ENCODE measurements at regions not wholly inside any gene's neighbourhood (a gene's known extent, or its start where the extent isn't known, plus 50 kb on each side); places are given as distances from the start of the nearest gene placed in this dataset.
A peak's percentile ranks its signal among the peaks of the same experiment; 100 is the strongest.

GRCh38 chr7:47663851-47664250, 81.9 kb upstream of the TNS3 start:
- no peak for DNase-seq (ENCODE audit: low spot score)

- DNase-seq (ENCODE audit: low spot score) = no peak
Observed at GRCh38 chr7:47663213-47663612, 81.3 kb upstream of the TNS3 start.

- DNase-seq (ENCODE audit: low spot score) = no peak
Observed at GRCh38 chr7:47661051-47661714, 79.3 kb upstream of the TNS3 start.

GRCh38 chr7:47659664-47660462, 78.0 kb upstream of the TNS3 start:
- DNase-seq (ENCODE audit: low spot score) = no peak

- DNase-seq (ENCODE audit: low spot score) = no peak
Observed at GRCh38 chr7:47658886-47659635, 77.2 kb upstream of the TNS3 start.

- DNase-seq (ENCODE audit: low spot score) = no peak
Observed at GRCh38 chr7:47657126-47657525, 75.2 kb upstream of the TNS3 start.

- DNase-seq (ENCODE audit: low spot score) = peak; percentile 72
Observed at GRCh38 chr7:47654672-47655298, 72.9 kb upstream of the TNS3 start.

DNA sequence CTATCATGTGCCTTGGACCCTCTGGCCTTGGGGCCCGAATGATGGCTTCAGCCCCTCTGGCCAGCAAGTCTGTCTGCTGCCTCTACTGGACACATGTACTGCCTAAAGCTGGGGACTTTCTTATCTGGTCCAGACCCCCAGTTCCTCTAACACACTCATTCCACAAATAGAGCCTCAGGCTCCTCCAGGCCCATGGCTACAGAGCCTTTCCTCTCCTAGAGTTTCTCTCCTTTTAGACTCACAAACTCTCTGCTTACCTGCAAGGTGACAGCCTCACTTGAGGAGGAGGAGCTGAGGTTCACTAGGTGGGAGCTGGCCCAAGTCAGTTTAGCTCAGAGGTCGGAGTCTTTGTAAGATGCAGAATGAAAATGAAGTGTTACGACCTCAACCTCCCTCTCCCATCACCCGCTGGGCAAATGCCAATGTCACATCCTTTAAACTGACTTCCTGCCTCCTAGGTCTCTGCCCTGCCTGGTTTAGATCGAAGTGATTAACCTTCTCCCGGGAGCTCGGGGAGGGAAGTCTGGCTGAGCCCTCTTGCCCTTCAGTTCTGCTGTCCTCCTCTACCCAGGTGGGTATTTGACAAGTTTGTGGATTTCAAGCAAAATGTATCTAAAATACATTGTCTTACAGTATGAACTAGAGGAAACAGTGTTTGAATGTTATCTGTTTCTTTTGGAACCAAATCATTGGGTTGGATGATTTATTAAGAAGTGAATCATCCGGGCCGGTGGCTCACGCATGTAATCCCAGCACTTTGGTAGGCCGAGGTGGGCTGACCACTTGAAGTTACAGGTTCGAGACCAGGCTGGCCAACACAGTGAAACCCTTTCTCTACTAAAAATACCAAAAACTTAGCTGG, 71.9 kb upstream of the TNS3 start:
- DNase-seq (ENCODE audit: low spot score) = no peak

DNA sequence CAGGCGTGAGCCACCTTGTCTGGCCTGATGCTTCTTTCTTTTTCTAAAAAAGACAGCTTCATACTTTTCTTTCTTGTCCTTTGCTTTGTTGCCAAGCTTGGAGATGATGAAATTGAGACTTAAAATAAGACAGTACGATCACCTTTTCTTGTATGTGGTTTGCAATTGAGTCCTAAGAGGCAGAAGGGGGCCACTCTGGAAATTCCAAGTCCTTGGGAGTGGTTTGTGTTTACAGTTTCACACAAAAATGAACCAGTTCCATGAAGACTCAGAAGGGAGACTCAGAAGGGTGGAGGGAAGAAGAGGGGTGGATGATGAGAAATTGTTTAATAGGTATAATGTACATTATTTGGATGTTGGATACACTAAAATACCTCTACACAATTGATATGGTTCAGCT, 70.7 kb upstream of the TNS3 start:
- no peak for DNase-seq (ENCODE audit: low spot score)

GRCh38 chr7:47651355-47652317, 69.7 kb upstream of the TNS3 start:
- DNase-seq (ENCODE audit: low spot score) = peak; percentile 83

DNA sequence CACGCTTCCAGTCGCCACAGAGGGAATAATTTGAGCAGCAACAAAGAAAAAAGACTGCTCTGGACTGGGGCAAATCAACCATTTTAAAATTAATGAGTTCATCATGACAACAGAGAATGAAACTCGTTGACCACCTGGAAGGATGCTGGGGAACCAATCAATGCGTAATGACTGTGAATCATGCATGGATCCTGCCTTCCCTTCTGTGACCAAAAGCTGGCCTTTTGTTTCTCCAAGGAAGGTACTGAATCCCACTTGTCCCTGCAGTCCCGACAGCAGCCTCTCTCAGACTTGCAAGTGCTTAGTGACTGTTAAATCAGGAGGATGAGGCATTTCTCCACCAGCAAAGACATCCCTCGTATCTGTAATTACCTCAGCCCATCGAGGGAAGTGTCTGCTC, 68.0 kb upstream of the TNS3 start:
- no peak for DNase-seq (ENCODE audit: low spot score)

GRCh38 chr7:47648275-47648925, 66.5 kb upstream of the TNS3 start:
- peak; percentile 51 for DNase-seq (ENCODE audit: low spot score)

DNA sequence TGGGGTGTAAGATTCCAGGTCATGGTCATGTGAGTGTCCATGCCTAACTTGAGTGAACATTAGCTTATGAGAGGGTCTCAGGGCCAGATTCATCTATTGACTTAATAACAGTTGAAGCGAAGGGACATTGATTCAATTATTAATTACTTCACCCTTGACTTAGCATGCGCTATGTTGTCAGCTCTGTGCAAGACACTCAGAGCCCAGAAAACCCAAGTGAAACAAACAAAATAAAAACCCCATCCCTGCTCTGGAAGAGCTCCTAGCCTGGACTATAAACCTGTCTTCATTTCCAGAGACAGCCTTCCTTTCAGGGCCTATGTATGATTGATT, 66.0 kb upstream of the TNS3 start:
- no peak for DNase-seq (ENCODE audit: low spot score)

DNA sequence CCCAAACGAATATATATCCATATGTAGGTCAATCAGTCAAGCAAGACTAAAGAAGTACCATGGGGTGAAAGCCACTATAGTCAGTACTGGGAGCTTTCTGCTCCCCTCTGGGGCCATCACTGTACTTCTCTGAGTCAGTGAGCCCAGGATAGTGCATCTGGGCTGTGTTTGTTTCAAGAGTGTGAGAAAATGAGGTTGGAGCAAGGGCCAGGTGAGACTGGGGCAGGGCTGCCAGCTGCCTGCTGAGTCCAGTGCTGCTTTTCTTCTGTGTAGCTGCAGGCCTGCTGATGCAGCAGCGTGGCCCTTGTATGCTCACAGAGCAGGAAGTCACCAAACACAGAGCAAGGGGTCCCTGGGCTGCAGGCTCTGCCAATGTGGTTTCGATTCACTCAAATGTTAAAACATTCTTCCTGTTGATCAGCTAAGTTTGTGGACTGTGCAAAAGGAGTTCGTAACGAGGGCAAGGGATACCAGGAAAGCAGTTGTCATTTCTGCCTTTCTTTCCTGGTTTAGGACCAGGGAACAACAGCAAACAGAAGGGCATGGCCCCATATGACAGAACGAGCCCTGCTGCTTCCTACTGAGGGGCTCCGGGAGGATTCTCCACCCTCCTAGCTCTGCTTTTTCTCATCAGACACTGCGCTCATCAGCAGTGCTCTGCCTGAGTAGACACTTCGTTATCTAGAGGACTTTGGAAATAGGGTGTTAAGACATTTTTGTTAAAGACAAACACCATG, 65.4 kb upstream of the TNS3 start:
- no peak for DNase-seq (ENCODE audit: low spot score)

DNA sequence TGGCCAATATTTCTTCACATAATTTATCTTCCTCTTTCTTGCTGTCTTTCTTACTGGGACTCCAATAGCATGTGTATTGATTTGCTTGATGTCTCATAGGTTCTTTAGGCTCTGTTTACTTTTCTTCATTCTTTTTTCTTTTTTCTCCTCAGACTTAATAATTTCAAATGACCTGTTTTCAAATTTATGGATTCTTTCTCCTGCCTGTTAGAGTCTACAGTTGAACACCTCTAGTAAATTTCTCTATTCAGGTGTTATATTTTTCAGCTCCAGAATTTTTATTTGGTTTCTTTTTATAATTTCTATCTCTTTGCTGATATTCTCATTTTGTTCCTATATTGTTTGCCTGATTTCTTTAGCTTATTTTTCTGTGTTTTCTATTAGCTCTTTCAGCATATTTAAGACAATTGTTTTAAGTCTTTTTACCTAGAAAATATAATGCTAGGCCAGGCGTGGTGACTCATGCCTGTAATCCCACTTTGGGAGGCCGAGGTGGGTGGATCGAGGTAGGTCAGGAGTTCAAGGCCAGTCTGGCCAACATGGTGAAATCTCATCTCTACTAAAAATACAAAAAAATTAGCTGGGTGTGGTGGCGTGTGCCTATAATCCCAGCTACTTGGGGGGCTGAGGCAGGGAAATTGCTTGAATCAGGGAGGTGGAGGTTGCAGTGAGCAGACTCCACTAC, 61.9 kb upstream of the TNS3 start:
- DNase-seq (ENCODE audit: low spot score) = no peak

DNA sequence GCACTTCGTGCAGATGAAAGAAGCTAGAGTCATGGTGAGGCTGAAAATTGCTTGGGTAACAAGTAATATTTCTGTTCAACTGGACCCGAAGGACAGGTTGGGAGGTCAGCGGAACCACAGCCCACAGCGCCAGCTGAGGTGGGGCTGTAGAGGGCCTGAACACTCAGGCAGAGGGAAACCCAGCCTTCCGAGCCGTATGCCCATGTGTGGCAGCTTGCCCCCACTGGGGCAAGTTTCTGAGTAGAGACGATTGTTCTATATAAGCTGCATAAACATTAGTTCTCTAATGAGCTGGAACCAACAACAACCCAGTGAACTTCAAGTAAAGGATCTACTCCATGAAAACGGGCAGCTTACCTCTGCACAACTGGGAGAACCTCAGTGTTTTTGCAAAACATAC, 58.4 kb upstream of the TNS3 start:
- no peak for DNase-seq (ENCODE audit: low spot score)

DNA sequence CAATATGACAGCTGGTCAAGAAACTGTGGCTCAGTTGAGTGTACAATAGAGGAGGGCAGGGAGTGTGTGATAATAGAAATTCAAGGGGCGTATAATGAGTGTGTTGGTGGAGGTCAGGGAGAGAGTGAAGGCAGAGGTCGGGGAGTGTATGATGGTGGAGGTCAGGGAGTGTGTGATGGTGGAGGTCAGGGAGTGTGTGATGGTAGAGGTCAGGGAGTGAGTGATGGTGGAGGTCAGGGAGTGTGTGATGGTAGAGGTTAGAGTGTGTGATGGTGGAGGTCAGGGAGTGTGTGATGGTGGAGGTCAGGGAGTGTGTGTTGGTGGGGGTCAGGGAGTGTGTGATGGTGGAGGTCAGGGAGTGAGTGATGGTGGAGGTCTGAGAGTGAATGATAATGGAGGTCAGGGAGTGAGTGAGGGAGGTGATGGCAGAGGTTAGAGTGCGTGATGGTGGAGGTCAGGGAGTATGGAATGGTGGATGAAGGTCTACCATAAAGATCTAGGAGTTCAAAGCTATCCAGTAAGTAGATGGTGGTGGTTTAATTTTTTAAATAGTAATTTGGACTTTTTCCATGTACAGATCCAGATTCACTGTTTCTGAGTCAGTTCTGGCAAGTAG, 57.7 kb upstream of the TNS3 start:
- no peak for DNase-seq (ENCODE audit: low spot score)

- DNase-seq (ENCODE audit: low spot score) = peak; percentile 26
Observed at GRCh38 chr7:47638679-47639315, 56.9 kb upstream of the TNS3 start.
